GM12872 (cell line): ENCODE measurements at regions not wholly inside any gene's neighbourhood (a gene's known extent, or its start where the extent isn't known, plus 50 kb on each side); places are given as distances from the start of the nearest gene placed in this dataset.

Experiments used
- CTCF ChIP-seq: IDR thresholded peaks from 3 replicates; pipeline ENCODE4 v1.5.1; 2011; ENCODE audit warnings: low read depth, mild to moderate bottlenecking, low read length, moderate library complexity; ENCODE audit not compliant: insufficient read depth

DNA sequence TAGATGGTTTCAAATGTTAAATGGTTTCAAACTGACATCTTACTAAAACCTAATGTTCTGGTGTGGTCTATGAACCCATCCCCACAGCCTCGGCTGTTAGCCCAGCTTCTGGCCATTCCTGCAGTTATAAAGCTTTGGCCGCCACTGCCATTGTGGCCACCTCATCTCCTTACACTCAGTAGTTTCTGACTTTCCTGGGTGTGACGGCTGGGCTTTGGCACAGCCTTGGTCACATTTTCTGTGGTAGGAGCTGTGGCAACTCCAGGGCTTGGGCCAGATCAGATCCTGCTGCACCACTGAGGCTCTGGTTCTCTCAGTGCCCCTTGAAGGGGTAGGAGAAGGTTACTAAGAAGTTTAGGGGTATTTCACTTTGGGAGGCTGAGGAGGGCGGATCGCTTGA, 84.2 kb upstream of the STXBP6 start:
- TF ChIP-seq CTCF, result no peak

GRCh38 chr14:25132732-25133422, 82.9 kb upstream of the STXBP6 start:
- peak; percentile 88 for TF ChIP-seq CTCF

- no peak for TF ChIP-seq CTCF
Observed at GRCh38 chr14:25132094-25132493, 82.1 kb upstream of the STXBP6 start.

- TF ChIP-seq CTCF, result no peak
Observed at GRCh38 chr14:25122843-25123242, 72.9 kb upstream of the STXBP6 start.

DNA sequence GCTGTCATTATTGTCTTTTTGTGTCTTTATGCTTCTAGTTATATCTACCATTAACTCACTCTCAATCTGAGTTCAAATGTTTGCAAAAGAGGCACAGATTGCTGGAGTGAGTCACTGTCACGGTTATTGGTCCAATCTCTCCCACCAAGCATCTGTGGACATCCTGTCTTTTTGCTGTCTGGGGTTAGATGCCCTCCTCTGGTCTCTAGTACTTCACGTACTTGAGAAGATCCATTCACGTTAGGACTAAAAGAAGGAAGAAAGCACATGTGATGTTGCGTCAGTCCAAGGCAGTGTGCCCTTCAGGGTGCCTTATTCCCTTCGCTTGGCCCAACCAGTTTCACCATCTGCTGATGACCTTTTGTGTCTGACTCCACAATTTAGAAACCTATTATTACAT, 72.3 kb upstream of the STXBP6 start:
- TF ChIP-seq CTCF, result no peak

GRCh38 chr14:25121337-25122129, 71.6 kb upstream of the STXBP6 start:
- TF ChIP-seq CTCF, result no peak

- no peak for TF ChIP-seq CTCF
Observed at GRCh38 chr14:25120261-25120660, 70.3 kb upstream of the STXBP6 start.
